Adrenal gland (tissue), 5 donors: ENCODE measurements at regions not wholly inside any gene's neighbourhood (a gene's known extent, or its start where the extent isn't known, plus 50 kb on each side); places are given as distances from the start of the nearest gene placed in this dataset.

Experiments
- CTCF ChIP-seq, 6 experiments: fragments of 450-650 bp in 4 of 6; fragments of 200-600 bp in 2 of 6; sonication (generic) in 1 of 6; IDR thresholded peaks; 1 replicate in 5 of 6; 2 replicates in 1 of 6; pipeline versions ENCODE4 v1.5.1 to v1.8.0; 2016 to 2021; ENCODE audit warnings: antibody characterized with exemption in 6 of 6, mild to moderate bottlenecking in 2 of 6, moderate library complexity in 1 of 6
- POLR2A ChIP-seq, 2 donors: fragments of 450-650 bp; IDR thresholded peaks; one replicate each; pipeline ENCODE4 v1.6.1; 2017; ENCODE audit warnings: antibody characterized with exemption in 2 of 2, mild to moderate bottlenecking in 2 of 2, moderate library complexity in 1 of 2
- donor health status: DM: no; HTN: no; CAD: no.

DNA sequence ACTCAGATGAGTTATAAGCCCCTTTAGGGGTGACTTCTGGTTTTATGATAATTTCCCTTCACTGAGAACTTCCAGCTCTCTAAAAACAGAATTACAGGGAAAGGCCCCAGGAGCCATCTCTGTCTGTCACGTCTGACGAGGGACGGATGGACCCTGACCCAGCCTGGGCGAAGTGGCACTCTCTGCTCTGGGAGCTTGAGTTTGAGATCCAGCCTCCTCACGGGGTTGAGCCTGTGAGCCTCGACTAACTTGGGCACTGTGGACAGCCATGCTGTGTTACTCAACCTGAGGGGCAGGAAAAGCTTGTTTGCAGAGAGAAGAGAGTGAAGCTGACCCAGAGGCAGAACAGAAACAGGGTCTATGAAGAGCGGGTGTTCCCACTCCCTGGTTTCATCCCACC is 54.6 kb upstream of the MNX1 start:
- TF ChIP-seq CTCF (IDR thresholded peaks at IDR 0.05) (no peak), POLR2A (IDR thresholded peaks at IDR 0.05) (no peak)
